Glomerular visceral epithelial cell (primary cell): ENCODE measurements at regions not wholly inside any gene's neighbourhood (a gene's known extent, or its start where the extent isn't known, plus 50 kb on each side); places are given as distances from the start of the nearest gene placed in this dataset.
"Not testable (repeated sequence)": the region's sequence is repeated elsewhere in the genome, so short reads cannot be mapped to it uniquely, and the experiment has no call there.

ENCODE experiments used
- DNase-seq: peaks from one replicate; pipeline ENCODE4 v3.0.0-alpha.2; 2016; ENCODE audit errors: extremely low spot score

- DNase-seq: no peak
Observed at GRCh38 chr4:144799486-144799885, 153.5 kb downstream of the HHIP start.

GRCh38 chr4:144801731-144802130 lies 155.8 kb downstream of the HHIP start:
- DNase-seq: no peak

GRCh38 chr4:144808034-144808433 lies 162.1 kb downstream of the HHIP start:
- no peak for DNase-seq

GRCh38 chr4:144809056-144809640 lies 163.2 kb downstream of the HHIP start:
- DNase-seq: no peak

GRCh38 chr4:144816668-144817067 lies 170.7 kb downstream of the HHIP start:
- DNase-seq: no peak

- no peak for DNase-seq
Observed at GRCh38 chr4:144817081-144817480, 171.1 kb downstream of the HHIP start.

GRCh38 chr4:144818136-144818535 lies 172.2 kb downstream of the HHIP start:
- no peak for DNase-seq

GRCh38 chr4:144819591-144819990 lies 173.6 kb downstream of the HHIP start:
- no peak for DNase-seq

- DNase-seq: peak; percentile 30
Observed at GRCh38 chr4:144820011-144820727, 174.2 kb downstream of the HHIP start.

GRCh38 chr4:144820728-144821085 lies 174.8 kb downstream of the HHIP start:
- DNase-seq: no peak

- no peak for DNase-seq
Observed at GRCh38 chr4:144831971-144832370, 186.0 kb downstream of the HHIP start.

GRCh38 chr4:144845411-144845810 lies 199.5 kb downstream of the HHIP start:
- DNase-seq: no peak

- DNase-seq: no peak
Observed at GRCh38 chr4:144851948-144852347, 206.0 kb downstream of the HHIP start.

- no peak for DNase-seq
Observed at GRCh38 chr4:144861471-144861870, 215.5 kb downstream of the HHIP start.

- DNase-seq: no peak
Observed at GRCh38 chr4:144862210-144862609, 216.3 kb downstream of the HHIP start.

- DNase-seq: not testable (repeated sequence)
Observed at GRCh38 chr4:144864891-144865290, 218.9 kb downstream of the HHIP start.

GRCh38 chr4:144868309-144868708 lies 222.4 kb downstream of the HHIP start:
- no peak for DNase-seq

- no peak for DNase-seq
Observed at GRCh38 chr4:144872508-144873225, 225.3 kb downstream of the ANAPC10 start.

- DNase-seq: no peak
Observed at GRCh38 chr4:144873226-144873990, 224.6 kb downstream of the ANAPC10 start.

GRCh38 chr4:144894573-144894972 lies 203.4 kb downstream of the ANAPC10 start:
- peak; percentile 74 for DNase-seq

GRCh38 chr4:144899393-144899792 lies 198.6 kb downstream of the ANAPC10 start:
- no peak for DNase-seq

GRCh38 chr4:144901141-144901540 lies 196.9 kb downstream of the ANAPC10 start:
- DNase-seq: no peak
